Stimulated activated naive CD4-positive, alpha-beta T cell (primary cell): ENCODE measurements at regions not wholly inside any gene's neighbourhood (a gene's known extent, or its start where the extent isn't known, plus 50 kb on each side); places are given as distances from the start of the nearest gene placed in this dataset.
"Not testable (repeated sequence)": the region's sequence is repeated elsewhere in the genome, so short reads cannot be mapped to it uniquely, and the experiment has no call there.

ENCODE experiments used
- DNase-seq, 6 experiments: peaks; one replicate each; lab custom pipeline; 2025; lab: John Stamatoyannopoulos, UW

DNA sequence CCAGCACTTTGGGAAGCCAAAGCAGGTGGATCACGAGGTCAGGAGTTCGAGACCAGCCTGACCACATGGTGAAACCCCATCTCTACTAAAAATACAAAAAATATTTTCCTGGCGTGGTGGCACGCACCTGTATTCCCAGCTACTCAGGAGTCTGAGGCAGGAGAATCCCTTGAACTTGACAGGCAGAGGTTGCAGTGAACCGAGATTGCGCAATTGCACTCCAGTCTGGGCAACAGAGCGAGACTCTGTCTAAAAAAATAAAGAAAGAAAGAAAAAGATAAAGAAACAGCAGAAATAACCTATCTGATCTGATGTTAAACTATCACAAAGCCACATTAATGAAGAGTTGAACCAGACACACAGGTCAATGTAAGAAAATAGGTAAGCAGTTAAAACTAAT, 696.2 kb upstream of the SALL3 start:
- not testable (repeated sequence) for DNase-seq

DNA sequence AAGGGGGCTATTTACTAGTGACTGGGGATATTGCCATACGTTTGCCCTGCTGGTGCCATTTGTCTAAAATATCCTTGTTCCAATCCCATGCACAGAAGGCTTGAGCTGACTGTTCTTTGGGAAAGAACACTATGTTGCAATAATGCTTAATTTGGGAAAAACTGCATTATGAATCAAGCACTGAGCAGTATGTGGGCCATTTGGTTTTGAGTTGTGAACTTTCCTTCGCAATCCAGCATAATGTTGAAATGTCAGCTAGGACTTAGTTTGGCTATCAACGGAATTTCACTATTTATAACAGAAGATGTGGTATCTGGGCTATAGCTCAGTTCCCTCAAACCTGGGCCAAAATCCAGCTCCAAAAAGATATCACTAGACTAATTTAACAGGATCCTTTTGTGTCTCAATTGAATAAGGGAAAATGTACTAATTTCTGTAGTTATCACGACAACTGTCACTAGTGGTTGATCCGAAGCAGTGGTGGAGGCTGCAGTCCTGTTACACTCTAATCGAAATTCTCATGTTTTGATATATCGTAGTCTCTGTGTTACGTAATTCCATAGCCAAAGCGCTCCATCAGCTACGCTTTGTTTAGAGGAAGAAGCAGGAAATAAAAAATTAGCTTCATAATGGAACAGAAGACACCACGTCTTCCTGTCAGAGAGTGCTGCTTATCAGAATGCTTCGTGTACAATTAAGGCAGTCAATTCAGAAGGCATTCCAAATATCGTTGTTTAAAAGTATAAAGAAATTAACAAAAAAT, 686.8 kb upstream of the SALL3 start:
- no peak for DNase-seq

DNA sequence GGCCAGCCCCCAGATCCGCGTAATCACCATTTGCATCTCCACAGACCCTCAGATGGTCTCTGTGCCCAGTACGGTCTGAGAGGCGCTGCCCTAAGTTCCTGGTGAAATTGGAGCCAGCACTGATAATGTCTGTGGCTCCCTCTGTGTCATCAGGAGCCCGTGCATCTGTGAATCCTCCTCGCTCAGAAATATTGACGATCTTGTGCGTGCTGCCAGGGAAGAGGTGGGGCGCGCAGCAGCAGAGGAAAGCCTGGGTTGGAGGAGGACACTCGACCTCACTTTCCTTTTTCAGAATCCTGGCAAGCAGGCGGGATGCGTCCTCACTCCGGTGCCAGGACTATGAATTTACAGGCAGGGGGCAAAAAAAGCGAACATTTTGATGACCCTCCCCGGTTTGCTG, 686.1 kb upstream of the SALL3 start:
- no peak for DNase-seq

DNA sequence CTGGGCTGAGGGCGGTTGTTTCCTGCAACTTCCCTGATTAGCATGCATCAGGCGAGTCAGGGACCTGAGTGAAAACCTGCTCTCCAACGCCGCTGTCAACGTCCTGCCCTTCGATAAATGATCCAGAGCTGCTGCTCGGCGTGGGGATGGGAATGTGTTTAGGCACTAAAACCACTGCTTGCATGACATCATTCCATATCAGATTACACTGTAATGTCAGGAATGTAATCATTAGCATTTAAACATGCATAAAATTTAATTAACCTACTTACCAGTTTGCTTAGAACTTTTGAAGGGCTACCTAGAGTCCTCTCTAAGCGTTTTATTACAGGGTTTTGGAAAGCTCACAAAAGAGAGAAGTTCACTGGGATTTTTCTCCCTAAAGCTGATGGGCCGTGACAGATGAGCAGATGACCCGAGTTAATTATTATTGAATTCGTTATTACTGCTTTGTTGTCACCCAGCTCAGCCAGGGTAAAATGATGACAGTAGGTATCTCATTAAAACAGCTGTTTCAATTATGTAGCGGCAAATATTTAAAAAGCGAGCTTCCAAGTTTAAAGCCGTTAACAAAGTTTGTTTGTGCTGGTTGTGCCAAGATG, 685.6 kb upstream of the SALL3 start:
- DNase-seq = no peak

DNA sequence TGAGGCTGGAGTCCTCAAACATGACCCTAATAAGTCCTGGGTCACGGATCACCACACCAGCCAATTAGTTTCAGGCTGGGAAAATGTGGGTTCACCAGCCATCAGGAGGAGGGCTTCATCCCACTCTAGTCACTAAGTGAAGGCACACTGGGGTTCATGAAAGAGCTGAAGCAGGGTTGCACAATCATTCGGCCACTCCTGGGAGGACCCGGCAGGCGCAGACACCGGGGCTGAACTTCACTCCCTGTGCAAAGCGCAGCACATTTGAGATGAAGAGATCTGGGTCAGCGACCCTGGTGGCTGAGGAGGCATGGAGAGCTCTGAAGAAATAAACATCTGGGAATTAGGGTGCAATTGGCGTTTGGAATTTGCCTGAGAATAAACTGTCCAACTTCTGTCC, 684.4 kb upstream of the SALL3 start:
- DNase-seq = no peak

DNA sequence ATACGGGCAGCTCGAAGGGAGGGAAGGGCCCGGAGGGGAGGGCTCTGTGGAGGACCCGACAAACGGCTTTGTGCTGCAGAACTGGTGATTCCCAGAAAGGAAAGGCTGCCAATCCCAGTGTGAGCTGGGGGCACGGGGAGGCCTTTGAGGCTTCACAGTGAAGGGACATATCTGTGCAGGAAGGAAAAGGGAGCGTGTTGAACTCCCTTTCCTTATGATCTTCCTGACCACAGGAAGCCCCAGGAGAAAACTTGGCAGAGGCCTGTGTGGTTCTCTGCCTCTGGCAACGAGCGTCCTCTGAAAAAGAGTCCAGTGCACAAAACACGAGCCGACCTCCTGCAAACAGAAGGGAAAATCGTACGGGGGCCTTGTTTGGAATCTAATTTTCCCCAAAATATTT, 683.5 kb upstream of the SALL3 start:
- no peak for DNase-seq

DNA sequence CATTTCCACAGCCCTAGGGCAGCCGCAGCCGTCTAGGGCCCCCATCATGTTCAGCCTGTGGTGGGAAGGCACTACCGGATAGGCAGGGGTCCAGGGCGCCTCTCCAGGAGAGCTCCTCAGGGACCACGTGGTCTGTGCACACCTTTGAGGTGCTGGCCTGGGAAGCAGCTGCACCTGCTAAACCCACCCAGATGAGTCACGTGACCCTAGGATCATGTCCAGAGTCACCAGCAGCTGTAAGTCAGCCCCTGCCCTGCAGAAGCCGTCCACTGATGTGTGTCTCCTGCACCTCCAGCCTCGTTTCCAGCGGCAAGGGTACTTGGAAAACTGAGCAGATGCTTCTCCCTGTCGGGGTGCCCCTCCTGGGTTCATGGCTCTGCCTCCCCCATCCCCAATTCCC, 682.6 kb upstream of the SALL3 start:
- DNase-seq = no peak

DNA sequence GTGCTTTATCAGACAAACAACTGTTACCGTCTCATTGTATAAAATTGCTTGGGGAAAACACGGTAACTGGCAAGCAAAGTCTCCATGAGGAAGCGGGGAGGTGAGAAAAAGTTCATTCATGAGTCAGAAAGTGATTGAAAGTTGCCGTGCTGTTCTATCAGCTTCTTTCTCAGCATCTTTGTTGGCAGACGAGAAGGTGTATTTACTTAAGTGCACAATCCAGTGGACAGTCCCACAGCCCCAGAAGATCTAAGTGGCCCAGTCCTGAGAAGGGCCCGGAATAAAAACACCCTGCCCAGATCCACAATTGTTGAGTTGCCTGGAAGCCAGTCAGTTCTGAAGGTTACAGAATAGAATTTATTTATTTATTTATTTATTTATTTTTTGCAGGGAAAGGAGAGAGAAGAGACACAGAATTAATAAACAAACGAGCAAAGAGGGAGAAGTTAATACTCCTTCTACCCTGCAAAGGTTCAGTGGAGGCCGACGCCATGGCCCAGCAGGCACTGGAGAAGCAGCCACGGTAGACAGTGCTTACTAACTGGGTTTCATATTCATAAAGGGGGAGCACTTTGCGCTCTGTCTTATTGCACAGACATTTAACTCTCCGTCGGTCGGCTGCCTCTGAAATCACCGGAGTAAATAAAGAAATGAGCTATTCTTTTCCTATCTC, 676.0 kb upstream of the SALL3 start:
- DNase-seq = no peak

DNA sequence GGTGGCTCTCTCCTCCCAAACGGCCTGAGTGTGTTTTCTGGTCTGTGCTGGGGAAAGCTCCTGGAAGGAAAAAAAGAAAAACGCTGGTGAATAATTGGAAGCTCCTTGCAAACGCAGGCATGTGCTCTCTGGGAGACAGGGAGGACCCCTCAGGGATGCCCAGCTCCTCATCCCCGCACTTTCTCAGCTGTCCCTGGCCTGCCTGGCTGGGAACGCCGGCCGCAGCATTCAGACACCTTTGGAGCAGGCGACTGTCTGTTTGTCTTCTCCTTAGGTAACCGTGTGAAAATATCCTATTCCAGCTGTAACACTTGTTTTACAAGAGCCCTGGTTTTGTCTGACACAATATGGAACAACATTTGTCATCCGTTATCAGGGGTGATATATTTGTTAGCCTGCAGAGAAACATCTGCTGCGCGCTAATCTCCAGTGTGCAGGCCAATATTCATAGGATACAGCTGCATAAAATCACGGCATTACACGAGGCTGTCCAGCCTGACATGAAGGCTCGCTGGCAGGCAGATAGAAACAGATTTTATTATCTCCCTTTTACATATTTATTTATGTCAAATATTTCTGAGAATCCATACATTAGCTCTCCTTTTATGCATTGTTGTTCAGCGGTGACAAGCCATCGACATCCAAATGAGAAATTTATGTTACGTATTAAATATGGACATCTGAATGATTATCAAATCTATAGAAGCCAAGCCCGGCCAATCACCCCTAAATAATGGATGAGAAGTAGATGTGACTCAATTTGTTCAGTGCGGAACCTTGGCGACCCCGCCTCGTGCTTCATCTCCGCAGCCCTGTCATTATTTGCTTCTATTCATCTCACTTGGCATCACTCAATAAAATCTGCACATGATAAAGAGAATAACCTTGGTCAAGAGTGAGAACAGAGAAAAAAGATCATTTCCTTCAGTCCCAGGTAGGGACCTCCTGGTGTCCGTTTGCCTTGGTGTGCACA, 675.1 kb upstream of the SALL3 start:
- no peak for DNase-seq

DNA sequence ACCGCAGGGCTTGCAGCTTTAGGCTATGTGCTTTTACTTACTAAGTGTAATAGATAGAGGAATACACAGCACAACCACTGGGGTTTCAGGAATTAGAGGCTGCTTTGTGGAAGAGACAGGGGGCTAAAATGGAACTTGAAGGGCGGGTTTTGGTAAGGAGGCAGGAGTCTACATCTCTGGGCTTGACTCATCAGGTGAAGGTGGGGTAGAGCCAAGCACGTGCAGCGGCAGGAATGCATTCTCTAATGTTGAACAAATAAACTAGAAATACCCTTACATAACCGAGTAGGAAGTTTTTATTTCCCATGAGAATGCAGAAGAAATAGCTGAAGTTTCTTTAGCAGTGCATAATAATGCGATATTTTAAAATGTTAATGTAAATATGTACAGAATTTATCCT, 673.8 kb upstream of the SALL3 start:
- DNase-seq = no peak

DNA sequence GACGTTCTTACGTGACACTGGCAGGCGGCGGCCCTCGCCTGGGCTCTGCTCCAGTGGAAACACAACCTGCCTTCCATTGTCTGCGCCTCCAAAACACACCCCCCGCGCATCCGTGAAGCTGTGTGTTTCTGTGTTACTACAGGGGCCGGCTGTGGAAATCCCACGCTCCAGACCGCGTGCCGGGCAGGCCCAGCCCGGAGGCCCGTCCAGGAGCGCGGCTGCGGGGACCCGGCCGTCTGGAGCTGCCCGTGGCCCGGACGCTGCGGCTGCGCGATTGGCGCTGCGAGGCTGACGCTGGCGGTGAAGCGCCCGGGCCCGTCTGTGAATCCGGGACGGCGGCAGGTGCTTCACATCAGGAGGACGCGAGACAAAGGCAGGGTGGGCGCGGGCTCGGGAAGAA, 670.3 kb upstream of the SALL3 start:
- no peak for DNase-seq

DNA sequence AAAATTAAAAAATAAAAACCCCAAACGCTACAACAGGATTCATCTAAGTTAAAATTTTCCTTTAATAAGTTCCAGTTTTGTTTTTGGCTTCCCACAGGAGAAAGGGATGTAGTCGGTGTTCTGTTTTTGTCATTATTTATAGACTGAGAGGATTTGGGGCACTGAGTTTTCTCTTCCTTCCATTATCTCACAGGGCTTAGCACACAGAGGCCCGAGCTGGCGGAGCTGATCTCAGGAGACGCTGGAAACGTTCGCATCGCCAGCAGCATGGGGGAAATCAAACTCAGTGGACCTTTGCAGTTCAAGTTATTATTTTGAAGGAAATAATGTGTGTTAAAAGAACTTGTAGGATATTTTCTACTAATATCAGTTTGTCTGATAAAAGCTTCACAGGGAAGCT, 669.7 kb upstream of the SALL3 start:
- DNase-seq = no peak

DNA sequence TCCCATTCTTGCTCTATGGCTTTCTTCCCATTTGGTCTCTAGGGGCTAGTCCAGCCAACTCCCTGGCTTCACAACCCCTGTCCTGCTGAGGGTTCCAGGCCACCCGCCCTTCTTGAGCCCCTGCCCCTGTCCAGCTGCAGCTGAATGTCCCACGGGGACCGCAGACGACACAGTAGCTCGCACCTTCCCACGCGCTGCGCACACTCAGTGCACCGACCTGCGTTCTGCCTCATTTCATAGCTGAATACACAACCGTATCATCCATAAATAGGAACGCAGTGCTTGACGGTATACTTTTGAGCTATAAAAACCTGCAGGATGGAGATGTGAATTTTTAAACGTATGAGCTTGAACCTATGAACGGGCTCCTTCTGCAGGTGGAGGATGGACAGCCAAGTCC, 660.4 kb upstream of the SALL3 start:
- no peak for DNase-seq

DNA sequence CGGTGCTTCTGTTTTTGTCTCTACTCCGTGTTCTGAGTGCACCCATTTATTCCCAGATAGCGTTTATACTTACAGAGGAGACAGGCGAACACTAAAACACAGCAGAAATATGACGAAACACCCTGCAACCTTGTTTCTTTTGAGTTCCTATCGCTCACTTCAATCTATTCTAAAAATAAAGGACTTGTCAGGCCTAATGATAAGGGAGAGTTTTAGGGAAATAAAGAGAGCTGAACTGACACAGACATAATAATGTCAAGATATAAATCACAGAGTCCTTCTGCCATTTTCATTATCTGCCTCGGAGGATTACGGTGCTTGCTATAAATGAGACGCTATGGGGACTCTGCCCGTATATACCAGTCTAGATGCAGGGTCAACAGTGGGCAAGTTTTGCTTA, 659.7 kb upstream of the SALL3 start:
- no peak for DNase-seq

DNA sequence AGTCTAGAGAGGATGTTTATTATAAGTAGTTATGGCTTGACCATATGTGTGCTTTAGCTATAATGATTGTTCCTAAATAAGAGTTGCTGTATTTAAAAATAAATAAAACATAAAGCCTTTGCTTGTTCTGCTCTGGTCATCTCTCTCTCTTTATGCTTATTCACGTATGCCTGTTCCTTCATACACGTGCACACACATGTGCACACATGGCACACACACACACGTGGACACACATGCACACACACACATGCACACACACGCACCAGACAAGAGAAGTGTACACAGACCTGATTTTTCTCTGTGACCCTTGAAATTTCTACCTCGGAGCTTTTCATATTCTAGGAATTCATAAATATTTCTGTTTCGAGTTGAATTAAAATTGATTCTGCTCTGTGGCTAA, 658.2 kb upstream of the SALL3 start:
- no peak for DNase-seq

DNA sequence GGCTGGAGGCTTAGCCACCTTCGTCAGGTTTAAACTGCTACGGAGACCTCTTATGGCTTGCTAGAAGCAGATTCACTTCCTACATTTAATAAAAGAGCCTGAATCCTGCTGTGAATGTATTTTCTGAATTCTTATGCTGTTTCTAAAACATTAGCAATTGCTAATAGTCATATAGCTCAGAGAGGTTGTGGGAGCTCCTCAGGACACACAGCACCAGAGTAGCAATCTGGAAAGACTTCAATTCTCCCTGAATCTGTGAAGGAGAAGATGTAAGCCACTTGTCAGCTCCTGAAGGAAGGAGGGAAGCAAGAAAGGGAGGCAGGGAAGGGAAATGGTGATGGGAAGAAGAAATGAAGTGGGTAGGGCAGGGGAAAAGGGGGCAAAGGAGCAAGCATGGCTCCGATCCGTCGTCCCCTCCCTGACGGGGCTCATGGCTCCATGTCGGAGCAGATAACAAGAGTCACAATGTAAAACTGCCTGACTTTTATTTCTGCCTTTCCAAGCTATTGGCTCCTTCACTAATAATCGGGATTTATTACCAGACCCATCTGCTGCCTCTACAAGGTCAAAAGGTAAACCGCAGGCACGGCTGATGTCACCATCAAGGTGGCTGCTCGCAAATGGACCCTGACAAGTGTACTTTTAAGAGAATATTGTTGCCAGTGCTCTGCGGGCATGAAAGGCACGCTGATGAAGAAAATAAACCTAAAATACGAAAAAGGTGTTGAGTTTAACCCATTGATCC, 656.0 kb upstream of the SALL3 start:
- DNase-seq = no peak

DNA sequence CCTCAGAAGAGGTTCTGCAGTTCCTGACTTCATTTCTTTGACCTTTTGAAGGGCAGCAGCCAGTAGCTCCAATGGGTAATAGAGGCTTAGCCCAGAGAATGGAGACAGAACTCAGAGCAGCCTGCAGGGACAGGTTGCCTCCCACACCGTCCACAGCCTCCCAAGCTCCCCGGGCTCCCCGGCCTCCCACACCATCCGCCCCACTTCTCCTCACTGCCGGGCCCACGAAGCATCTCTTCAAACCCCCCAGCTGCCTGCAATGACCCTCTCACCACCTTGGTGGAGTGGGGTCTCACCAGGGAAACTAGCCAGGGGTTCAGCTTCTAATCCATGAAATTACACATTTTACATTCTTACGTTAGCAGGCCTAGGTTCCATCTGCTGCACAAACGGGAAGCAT, 652.0 kb upstream of the SALL3 start:
- DNase-seq = no peak

DNA sequence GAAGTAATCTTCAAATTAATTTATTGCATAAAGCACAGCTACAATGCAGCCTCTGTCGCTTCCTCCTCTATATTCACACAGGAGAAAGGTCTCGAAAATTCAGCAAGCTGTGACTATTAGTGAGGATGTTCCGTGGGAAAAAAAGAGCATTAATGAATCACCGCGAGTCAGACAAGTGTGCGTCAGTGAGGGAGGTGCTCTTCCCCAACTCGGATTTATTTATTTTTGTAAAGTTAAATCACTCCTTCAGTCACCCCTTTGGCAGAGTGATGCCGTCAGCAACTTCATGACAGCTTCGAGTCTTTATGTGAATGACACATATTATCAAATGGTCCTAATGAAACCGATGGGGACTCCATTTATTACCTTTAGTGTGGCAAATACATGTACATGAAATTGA, 648.9 kb upstream of the SALL3 start:
- no peak for DNase-seq

DNA sequence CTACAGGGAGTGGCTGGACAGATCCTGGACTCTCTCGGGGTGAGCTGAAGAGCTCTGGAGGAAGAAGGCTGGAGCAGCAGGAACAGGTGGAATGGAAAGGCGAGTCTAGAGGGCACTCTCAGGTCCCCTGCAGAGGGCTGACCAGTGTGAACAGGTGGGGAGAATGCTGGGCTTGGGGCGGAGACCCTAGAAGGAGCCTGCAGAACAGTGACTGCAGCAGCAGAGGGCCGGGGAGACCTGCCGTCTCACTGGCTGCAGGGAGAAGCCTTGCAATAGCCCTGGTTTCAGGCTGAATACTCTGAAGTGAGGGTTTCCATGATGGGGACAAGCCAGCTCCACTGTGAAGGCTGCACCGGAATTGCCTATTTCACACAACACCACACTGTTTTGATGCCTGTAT, 626.7 kb upstream of the SALL3 start:
- no peak for DNase-seq

DNA sequence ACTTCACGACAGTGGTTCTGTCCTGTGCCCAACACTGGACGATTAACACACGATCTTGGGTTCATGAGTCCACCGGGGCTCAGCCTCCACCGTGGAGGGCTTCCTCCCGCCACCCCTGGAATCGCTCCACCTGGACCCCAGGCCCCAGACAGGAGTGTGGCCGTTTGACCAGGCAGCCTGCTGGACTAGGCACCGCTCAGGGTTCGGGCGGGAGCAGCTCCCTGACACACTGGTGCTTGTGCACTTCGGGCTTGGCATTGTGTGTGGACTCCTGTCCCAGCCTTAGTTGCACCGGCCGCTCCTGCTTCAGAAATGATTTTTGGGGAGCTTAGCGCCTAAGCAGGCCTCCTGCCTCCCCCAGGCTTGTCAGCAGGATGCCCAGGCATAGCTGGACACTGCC, 617.4 kb upstream of the SALL3 start:
- DNase-seq = no peak

DNA sequence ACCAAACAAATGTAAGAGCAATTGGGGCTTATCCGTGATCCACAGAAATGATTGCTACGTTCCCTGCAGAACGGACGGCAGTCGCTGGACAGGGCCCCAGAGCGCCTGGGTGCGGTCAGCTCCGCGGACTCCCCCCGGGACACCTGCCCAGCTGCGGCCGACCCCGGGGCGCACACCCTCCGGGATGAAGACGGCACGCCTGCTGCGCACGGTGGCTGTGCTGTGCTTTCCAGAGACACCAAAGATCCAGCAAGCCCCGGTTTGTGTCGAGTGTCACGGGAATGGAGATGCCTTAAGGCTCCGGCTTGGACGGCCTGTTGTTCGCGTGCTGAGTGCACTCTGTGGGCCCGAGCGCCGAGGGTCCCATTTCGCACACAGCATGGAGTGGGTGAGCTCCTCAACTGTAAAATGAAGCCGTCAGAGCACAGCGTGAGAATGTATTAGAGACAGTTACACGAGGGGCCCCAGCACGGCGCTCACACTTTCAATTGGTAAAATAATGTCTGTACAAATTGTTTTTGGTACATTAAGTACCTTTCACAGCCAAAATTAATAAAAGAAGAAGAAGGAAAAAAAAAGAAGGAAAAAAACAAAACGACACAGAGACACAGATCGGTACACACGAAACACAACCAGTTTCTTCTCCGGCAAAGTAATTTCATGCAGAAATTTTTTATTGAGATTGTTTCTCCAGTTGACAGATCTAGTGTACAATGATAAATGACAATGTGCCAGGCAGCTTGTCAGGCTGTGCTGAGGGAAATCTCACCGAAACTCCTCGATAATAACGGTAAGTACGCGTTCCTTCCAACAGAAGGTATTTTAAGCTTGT, 615.8 kb upstream of the SALL3 start:
- DNase-seq = no peak
